ENCODE measurements at regions not wholly inside any gene's neighbourhood (a gene's known extent, or its start where the extent isn't known, plus 50 kb on each side); places are given as distances from the start of the nearest gene placed in this dataset.

DNA sequence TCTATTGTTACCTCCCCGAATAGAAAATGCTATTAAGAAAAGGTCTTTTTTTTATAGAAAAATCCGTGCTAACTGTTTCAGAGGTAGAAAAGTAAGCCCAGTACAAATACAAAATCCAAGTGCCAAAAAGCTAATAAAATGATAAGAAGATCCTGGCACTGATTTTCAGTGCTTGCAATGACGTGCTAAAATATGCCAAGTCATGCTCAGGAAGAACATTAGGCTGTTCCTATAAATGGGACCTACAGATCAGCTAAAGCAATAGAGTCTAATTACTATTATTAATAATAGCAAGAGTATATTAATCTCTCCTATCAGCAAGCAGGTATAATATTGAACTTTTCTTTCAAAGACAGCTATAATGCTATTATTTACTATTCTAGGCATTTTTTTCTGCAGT, 305.8 kb downstream of the PPARGC1A start:
- TF ChIP-seq, protein P1, sequence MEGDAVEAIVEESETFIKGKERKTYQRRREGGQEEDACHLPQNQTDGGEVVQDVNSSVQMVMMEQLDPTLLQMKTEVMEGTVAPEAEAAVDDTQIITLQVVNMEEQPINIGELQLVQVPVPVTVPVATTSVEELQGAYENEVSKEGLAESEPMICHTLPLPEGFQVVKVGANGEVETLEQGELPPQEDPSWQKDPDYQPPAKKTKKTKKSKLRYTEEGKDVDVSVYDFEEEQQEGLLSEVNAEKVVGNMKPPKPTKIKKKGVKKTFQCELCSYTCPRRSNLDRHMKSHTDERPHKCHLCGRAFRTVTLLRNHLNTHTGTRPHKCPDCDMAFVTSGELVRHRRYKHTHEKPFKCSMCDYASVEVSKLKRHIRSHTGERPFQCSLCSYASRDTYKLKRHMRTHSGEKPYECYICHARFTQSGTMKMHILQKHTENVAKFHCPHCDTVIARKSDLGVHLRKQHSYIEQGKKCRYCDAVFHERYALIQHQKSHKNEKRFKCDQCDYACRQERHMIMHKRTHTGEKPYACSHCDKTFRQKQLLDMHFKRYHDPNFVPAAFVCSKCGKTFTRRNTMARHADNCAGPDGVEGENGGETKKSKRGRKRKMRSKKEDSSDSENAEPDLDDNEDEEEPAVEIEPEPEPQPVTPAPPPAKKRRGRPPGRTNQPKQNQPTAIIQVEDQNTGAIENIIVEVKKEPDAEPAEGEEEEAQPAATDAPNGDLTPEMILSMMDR (conservative IDR thresholded peaks at IDR 0.05; ENCODE audit: low read depth, low read length) = no peak
- TF ChIP-seq POLR2A (IDR thresholded peaks at IDR 0.05; ENCODE audit: low read depth, low read length) = no peak
- TF ChIP-seq BHLHE40 (IDR thresholded peaks at IDR 0.05; ENCODE audit: low read depth, low read length) = no peak
- TF ChIP-seq CHD1 (IDR thresholded peaks at IDR 0.05; ENCODE audit: low read depth, low read length) = no peak
- TF ChIP-seq, protein P2, sequence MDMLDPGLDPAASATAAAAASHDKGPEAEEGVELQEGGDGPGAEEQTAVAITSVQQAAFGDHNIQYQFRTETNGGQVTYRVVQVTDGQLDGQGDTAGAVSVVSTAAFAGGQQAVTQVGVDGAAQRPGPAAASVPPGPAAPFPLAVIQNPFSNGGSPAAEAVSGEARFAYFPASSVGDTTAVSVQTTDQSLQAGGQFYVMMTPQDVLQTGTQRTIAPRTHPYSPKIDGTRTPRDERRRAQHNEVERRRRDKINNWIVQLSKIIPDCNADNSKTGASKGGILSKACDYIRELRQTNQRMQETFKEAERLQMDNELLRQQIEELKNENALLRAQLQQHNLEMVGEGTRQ (IDR thresholded peaks at IDR 0.05; ENCODE audit: low read depth, low read length) = no peak
- no peak for TF ChIP-seq MXI1 (IDR thresholded peaks at IDR 0.05; ENCODE audit: borderline replicate concordance, low read depth, low read length)
- TF ChIP-seq, protein P3, sequence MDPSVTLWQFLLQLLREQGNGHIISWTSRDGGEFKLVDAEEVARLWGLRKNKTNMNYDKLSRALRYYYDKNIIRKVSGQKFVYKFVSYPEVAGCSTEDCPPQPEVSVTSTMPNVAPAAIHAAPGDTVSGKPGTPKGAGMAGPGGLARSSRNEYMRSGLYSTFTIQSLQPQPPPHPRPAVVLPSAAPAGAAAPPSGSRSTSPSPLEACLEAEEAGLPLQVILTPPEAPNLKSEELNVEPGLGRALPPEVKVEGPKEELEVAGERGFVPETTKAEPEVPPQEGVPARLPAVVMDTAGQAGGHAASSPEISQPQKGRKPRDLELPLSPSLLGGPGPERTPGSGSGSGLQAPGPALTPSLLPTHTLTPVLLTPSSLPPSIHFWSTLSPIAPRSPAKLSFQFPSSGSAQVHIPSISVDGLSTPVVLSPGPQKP (IDR thresholded peaks at IDR 0.05; ENCODE audit: borderline replicate concordance, low read depth, low read length) = no peak
- TF ChIP-seq RAD21 (IDR thresholded peaks at IDR 0.05; ENCODE audit: low read length) = no peak
- TF ChIP-seq SMC3 (IDR thresholded peaks at IDR 0.05; ENCODE audit: low read depth, low read length) = no peak
- no peak for TF ChIP-seq CEBPB (IDR thresholded peaks at IDR 0.05; ENCODE audit: low read depth, low read length)
- no peak for TF ChIP-seq RCOR1 (IDR thresholded peaks at IDR 0.05; ENCODE audit: insufficient replicate concordance, low read length)
